ENCODE measurements at regions not wholly inside any gene's neighbourhood (a gene's known extent, or its start where the extent isn't known, plus 50 kb on each side); places are given as distances from the start of the nearest gene placed in this dataset.

DNA sequence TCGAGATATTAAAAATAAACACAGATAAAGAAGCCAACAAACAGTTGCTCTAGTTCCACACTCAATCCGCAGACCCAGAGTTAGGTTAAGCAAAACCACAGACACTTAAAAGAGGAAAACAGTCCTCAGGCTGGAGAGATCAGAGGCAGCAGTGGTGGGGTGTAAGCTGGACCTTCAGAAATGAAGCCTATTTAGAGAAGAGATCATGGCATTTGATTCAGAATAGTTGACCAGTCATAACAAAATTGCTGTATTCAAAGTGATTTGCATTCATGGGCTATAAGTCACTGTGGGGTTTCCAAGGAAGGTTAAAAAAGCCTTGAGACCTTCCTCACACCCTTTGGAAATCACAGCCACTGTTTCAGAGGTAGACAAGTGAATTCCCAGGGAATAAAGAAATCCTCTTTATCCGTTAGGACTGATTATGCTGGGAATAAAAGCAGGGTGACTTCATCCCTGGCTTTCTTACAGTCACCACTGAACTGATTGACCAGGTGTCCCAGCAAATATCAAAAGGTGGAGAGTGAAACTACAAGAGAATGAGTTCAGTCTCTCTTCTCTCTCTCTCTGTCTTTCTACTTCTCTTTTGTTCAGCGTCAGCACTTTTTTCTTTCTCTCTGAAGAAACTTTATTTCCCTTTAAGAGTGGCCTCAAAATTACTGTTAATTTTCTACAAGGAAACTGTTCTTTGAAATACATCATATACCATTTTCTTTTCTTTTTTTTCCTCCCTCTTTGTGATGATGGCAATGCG lies 171.8 kb upstream of the PIK3C3 start:
- no peak for TF ChIP-seq CTCF (IDR thresholded peaks at IDR 0.05)
- TF ChIP-seq POLR2A (IDR thresholded peaks at IDR 0.05): no peak

Data from testis (tissue), 2 donors.